Testis (tissue), 2 donors: ENCODE measurements at regions not wholly inside any gene's neighbourhood (a gene's known extent, or its start where the extent isn't known, plus 50 kb on each side); places are given as distances from the start of the nearest gene placed in this dataset.

Experiments used
- POLR2A ChIP-seq: fragments of 450-650 bp; IDR thresholded peaks from one replicate; pipeline ENCODE4 v1.6.1; 2017; ENCODE audit warnings: antibody characterized with exemption, mild to moderate bottlenecking, moderate library complexity
- TF ChIP-seq, protein P1 (sequence below), 3 experiments: fragments of 450-650 bp in 2 of 3; fragments of 200-600 bp in 1 of 3; sonication (generic) in 1 of 3; IDR thresholded peaks; one replicate each; pipeline ENCODE4 v1.5.1; 2016 to 2019; ENCODE audit warnings: antibody characterized with exemption in 3 of 3, mild to moderate bottlenecking in 2 of 3, moderate library complexity in 1 of 3

GRCh38 chr7:16326106-16326505, 95.2 kb downstream of the CRPPA start:
- TF ChIP-seq, protein P1, sequence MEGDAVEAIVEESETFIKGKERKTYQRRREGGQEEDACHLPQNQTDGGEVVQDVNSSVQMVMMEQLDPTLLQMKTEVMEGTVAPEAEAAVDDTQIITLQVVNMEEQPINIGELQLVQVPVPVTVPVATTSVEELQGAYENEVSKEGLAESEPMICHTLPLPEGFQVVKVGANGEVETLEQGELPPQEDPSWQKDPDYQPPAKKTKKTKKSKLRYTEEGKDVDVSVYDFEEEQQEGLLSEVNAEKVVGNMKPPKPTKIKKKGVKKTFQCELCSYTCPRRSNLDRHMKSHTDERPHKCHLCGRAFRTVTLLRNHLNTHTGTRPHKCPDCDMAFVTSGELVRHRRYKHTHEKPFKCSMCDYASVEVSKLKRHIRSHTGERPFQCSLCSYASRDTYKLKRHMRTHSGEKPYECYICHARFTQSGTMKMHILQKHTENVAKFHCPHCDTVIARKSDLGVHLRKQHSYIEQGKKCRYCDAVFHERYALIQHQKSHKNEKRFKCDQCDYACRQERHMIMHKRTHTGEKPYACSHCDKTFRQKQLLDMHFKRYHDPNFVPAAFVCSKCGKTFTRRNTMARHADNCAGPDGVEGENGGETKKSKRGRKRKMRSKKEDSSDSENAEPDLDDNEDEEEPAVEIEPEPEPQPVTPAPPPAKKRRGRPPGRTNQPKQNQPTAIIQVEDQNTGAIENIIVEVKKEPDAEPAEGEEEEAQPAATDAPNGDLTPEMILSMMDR (IDR thresholded peaks at IDR 0.05), result no peak
- no peak for TF ChIP-seq POLR2A
